Erythroblast (primary cell): ENCODE measurements at regions not wholly inside any gene's neighbourhood (a gene's known extent, or its start where the extent isn't known, plus 50 kb on each side); places are given as distances from the start of the nearest gene placed in this dataset.

Experiments used
- GATA1 ChIP-seq: IDR thresholded peaks from 2 replicates; pipeline ENCODE4 v1.6.1; 2011; ENCODE audit warnings: low read depth, mild to moderate bottlenecking, control low read depth, low read length, moderate library complexity
- POLR2A ChIP-seq: IDR thresholded peaks from 2 replicates; pipeline ENCODE4 v1.6.1; 2011; ENCODE audit warnings: mild to moderate bottlenecking, low read length

- no peak for TF ChIP-seq POLR2A
- TF ChIP-seq GATA1 = no peak
Measured at GRCh38 chr17:16882243-16882925, 89.5 kb downstream of the TNFRSF13B start.
